GM19239 (cell line): ENCODE measurements at regions not wholly inside any gene's neighbourhood (a gene's known extent, or its start where the extent isn't known, plus 50 kb on each side); places are given as distances from the start of the nearest gene placed in this dataset.
"Not testable (repeated sequence)": the region's sequence is repeated elsewhere in the genome, so short reads cannot be mapped to it uniquely, and the experiment has no call there.

Experiments used
- DNase-seq: peaks from one replicate; pipeline ENCODE4 v3.0.0; 2011; ENCODE audit warnings: low spot score; ENCODE audit not compliant: insufficient read length
- FAIRE-seq: peaks from 2 replicates; lab custom pipeline; 2011; peaks lifted over from hg19 to GRCh38; lab: Jason Lieb, UNC

GRCh38 chr1:166679369-166679768 lies 159.9 kb upstream of the POGK start:
- no peak for DNase-seq
- FAIRE-seq = no peak

- FAIRE-seq = no peak
- no peak for DNase-seq
Observed at GRCh38 chr1:166682588-166682987, 156.7 kb upstream of the POGK start.

- not testable (repeated sequence) for FAIRE-seq, DNase-seq
Observed at GRCh38 chr1:166684669-166685068, 154.6 kb upstream of the POGK start.

- FAIRE-seq = no peak
Observed at GRCh38 chr1:166685200-166685599, 154.1 kb upstream of the POGK start.

GRCh38 chr1:166685891-166686290 lies 153.4 kb upstream of the POGK start:
- not testable (repeated sequence) for DNase-seq, FAIRE-seq

More at GRCh38 chr1:166685200-166685599, 154.1 kb upstream of the POGK start:
- DNase-seq = no peak

GRCh38 chr1:166690596-166690995 lies 148.7 kb upstream of the POGK start:
- not testable (repeated sequence) for DNase-seq, FAIRE-seq

- FAIRE-seq (no peak), DNase-seq (no peak)
Observed at GRCh38 chr1:166691476-166691875, 147.8 kb upstream of the POGK start.

- FAIRE-seq (no peak), DNase-seq (no peak)
Observed at GRCh38 chr1:166692346-166692745, 146.9 kb upstream of the POGK start.

- DNase-seq (no peak), FAIRE-seq (no peak)
Observed at GRCh38 chr1:166693158-166693557, 146.1 kb upstream of the POGK start.

- DNase-seq (no peak), FAIRE-seq (no peak)
Observed at GRCh38 chr1:166693673-166694297, 145.5 kb upstream of the POGK start.

GRCh38 chr1:166695115-166695514 lies 144.2 kb upstream of the POGK start:
- no peak for DNase-seq
- no peak for FAIRE-seq

- not testable (repeated sequence) for DNase-seq, FAIRE-seq
Observed at GRCh38 chr1:166695834-166696233, 143.4 kb upstream of the POGK start.

GRCh38 chr1:166698771-166699170 lies 140.5 kb upstream of the POGK start:
- DNase-seq (no peak), FAIRE-seq (no peak)

- DNase-seq = no peak
- FAIRE-seq = no peak
Observed at GRCh38 chr1:166699613-166700012, 139.7 kb upstream of the POGK start.

GRCh38 chr1:166700696-166701095 lies 138.6 kb upstream of the POGK start:
- no peak for FAIRE-seq
- no peak for DNase-seq

- no peak for DNase-seq
- no peak for FAIRE-seq
Observed at GRCh38 chr1:166701603-166702100, 137.6 kb upstream of the POGK start.

- DNase-seq (no peak), FAIRE-seq (no peak)
Observed at GRCh38 chr1:166703141-166703540, 136.1 kb upstream of the POGK start.

GRCh38 chr1:166703726-166704462 lies 135.4 kb upstream of the POGK start:
- FAIRE-seq (no peak), DNase-seq (no peak)

GRCh38 chr1:166705376-166706289 lies 133.6 kb upstream of the POGK start:
- FAIRE-seq (no peak), DNase-seq (no peak)

- DNase-seq = no peak
- no peak for FAIRE-seq
Observed at GRCh38 chr1:166716620-166717019, 122.7 kb upstream of the POGK start.

GRCh38 chr1:166721145-166721544 lies 118.1 kb upstream of the POGK start:
- DNase-seq = no peak

More at GRCh38 chr1:166721145-166721544, 118.1 kb upstream of the POGK start:
- FAIRE-seq = no peak
